ENCODE measurements at regions not wholly inside any gene's neighbourhood (a gene's known extent, or its start where the extent isn't known, plus 50 kb on each side); places are given as distances from the start of the nearest gene placed in this dataset.

GRCh38 chr18:27717816-27718215, 459.1 kb downstream of the CDH2 start:
- H3K27ac ChIP-seq, result no peak overlapping the region

GRCh38 chr18:27717250-27717649, 459.7 kb downstream of the CDH2 start:
- Histone ChIP-seq H3K4me1 (no peaks in the 10 kb centered on the region), H3K9me3 (no peaks in the 10 kb centered on the region), H3K27ac (no peak overlapping the region), H3K4me3 (no peak overlapping the region), H3K27me3 (no peaks in the 10 kb centered on the region), H3K36me3 (no peaks in the 10 kb centered on the region)
- DNase-seq (no peak), ATAC-seq (no peak)
- intact Hi-C loops (cut with DNase I), result no loop called here
- TF ChIP-seq CTCF (IDR thresholded peaks at IDR 0.05), result no peak

More at GRCh38 chr18:27717816-27718215, 459.1 kb downstream of the CDH2 start:
- Histone ChIP-seq H3K36me3 (no peaks in the 10 kb centered on the region), H3K4me3 (no peak overlapping the region), H3K9me3 (no peaks in the 10 kb centered on the region), H3K27me3 (no peaks in the 10 kb centered on the region), H3K4me1 (no peaks in the 10 kb centered on the region)
- DNase-seq (no peak), ATAC-seq (no peak)
- intact Hi-C loops (cut with DNase I), result no loop called here
- no peak for TF ChIP-seq CTCF (IDR thresholded peaks at IDR 0.05)

- Histone ChIP-seq H3K36me3 (no peaks in the 10 kb centered on the region), H3K4me1 (no peaks in the 10 kb centered on the region), H3K9me3 (no peaks in the 10 kb centered on the region), H3K27ac (no peak overlapping the region), H3K27me3 (no peaks in the 10 kb centered on the region), H3K4me3 (no peak overlapping the region)
- intact Hi-C loops (cut with DNase I), result no loop called here
- no peak for TF ChIP-seq CTCF (IDR thresholded peaks at IDR 0.05)
- DNase-seq (no peak), ATAC-seq (no peak)
These were observed 461.2 kb downstream of the CDH2 start for GRCh38 chr18:27715751-27716150.

GRCh38 chr18:27713738-27714095, 463.2 kb downstream of the CDH2 start:
- Histone ChIP-seq H3K27me3 (no peaks in the 10 kb centered on the region), H3K27ac (no peak overlapping the region), H3K36me3 (no peaks in the 10 kb centered on the region), H3K4me3 (no peak overlapping the region), H3K4me1 (no peaks in the 10 kb centered on the region), H3K9me3 (no peaks in the 10 kb centered on the region)
- DNase-seq (no peak), ATAC-seq (no peak)
- intact Hi-C loops (cut with DNase I), result no loop called here
- no peak for TF ChIP-seq CTCF (IDR thresholded peaks at IDR 0.05)

GRCh38 chr18:27713037-27713737, 463.7 kb downstream of the CDH2 start:
- no peak for DNase-seq
- no peak for TF ChIP-seq CTCF (IDR thresholded peaks at IDR 0.05)
- Histone ChIP-seq H3K27me3 (no peaks in the 10 kb centered on the region), H3K4me1 (no peaks in the 10 kb centered on the region), H3K36me3 (no peaks in the 10 kb centered on the region), H3K9me3 (no peaks in the 10 kb centered on the region), H3K4me3 (no peak overlapping the region), H3K27ac (no peak overlapping the region)
- intact Hi-C loops (cut with DNase I), result no loop called here
- ATAC-seq, result no peak

- intact Hi-C loops (cut with DNase I), result no loop called here
- Histone ChIP-seq H3K27ac (no peak overlapping the region), H3K36me3 (no peaks in the 10 kb centered on the region), H3K27me3 (no peaks in the 10 kb centered on the region), H3K9me3 (no peaks in the 10 kb centered on the region), H3K4me3 (no peak overlapping the region), H3K4me1 (no peaks in the 10 kb centered on the region)
- ATAC-seq (no peak), DNase-seq (no peak)
- no peak for TF ChIP-seq CTCF (IDR thresholded peaks at IDR 0.05)
These were observed 464.9 kb downstream of the CDH2 start for GRCh38 chr18:27712066-27712465.
